ENCODE measurements at regions not wholly inside any gene's neighbourhood (a gene's known extent, or its start where the extent isn't known, plus 50 kb on each side); places are given as distances from the start of the nearest gene placed in this dataset.

DNA sequence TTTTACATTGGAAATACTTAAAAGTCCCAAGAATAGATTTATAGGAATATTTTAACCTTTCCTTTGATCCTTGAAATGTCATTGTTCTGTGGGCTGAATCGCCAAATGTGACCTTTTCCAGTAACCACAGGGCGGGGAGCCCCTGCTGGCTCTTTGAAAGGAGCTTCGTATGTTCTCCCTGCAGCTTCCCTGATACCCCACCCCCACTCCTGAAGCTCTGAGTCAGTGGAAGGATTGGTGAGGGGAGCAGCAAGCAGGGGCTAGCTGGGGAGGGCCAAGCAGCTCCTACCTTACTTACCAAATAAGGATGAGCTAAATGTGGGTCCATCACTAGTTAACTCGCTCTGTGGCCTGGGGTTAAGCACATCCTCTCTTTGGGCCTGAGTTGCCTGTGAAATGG is 87.7 kb downstream of the CHST1 start:
- no peak for TF ChIP-seq EZH2 (IDR thresholded peaks at IDR 0.05; ENCODE audit: borderline replicate concordance, low read depth, low read length, severe bottlenecking)
- no peak for TF ChIP-seq JUN (IDR thresholded peaks at IDR 0.05; ENCODE audit: borderline replicate concordance, insufficient read depth, insufficient read length, low read depth)
- TF ChIP-seq, protein P1, sequence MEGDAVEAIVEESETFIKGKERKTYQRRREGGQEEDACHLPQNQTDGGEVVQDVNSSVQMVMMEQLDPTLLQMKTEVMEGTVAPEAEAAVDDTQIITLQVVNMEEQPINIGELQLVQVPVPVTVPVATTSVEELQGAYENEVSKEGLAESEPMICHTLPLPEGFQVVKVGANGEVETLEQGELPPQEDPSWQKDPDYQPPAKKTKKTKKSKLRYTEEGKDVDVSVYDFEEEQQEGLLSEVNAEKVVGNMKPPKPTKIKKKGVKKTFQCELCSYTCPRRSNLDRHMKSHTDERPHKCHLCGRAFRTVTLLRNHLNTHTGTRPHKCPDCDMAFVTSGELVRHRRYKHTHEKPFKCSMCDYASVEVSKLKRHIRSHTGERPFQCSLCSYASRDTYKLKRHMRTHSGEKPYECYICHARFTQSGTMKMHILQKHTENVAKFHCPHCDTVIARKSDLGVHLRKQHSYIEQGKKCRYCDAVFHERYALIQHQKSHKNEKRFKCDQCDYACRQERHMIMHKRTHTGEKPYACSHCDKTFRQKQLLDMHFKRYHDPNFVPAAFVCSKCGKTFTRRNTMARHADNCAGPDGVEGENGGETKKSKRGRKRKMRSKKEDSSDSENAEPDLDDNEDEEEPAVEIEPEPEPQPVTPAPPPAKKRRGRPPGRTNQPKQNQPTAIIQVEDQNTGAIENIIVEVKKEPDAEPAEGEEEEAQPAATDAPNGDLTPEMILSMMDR (IDR thresholded peaks at IDR 0.05; ENCODE audit: extremely low read depth in 1 of 2, insufficient read depth in 1 of 2, low read depth in 1 of 2, low read length in 2 of 2) = no peak
- TF ChIP-seq, protein P2, sequence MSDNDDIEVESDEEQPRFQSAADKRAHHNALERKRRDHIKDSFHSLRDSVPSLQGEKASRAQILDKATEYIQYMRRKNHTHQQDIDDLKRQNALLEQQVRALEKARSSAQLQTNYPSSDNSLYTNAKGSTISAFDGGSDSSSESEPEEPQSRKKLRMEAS (IDR thresholded peaks at IDR 0.05; ENCODE audit: insufficient read depth, insufficient read length) = no peak
- no peak for TF ChIP-seq POLR2A (IDR thresholded peaks at IDR 0.05; ENCODE audit: low read depth, low read length)
- no peak for TF ChIP-seq POLR2AphosphoS5 (IDR thresholded peaks at IDR 0.05; ENCODE audit: insufficient read depth, low read depth, low read length)
- no peak for TF ChIP-seq FOS (IDR thresholded peaks at IDR 0.05; ENCODE audit: borderline replicate concordance, insufficient read depth, low read length)
- TF ChIP-seq MYC (IDR thresholded peaks at IDR 0.05; ENCODE audit: low read depth, low read length) = no peak

Data from endothelial cell of umbilical vein (primary cell).